Bronchial epithelial cell (primary cell): ENCODE measurements at regions not wholly inside any gene's neighbourhood (a gene's known extent, or its start where the extent isn't known, plus 50 kb on each side); places are given as distances from the start of the nearest gene placed in this dataset.
"Not testable (repeated sequence)": the region's sequence is repeated elsewhere in the genome, so short reads cannot be mapped to it uniquely, and the experiment has no call there.

Source experiments
- DNase-seq: peaks from one replicate; pipeline ENCODE4 v3.0.0-alpha.2; 2010; ENCODE audit warnings: low read depth
- FAIRE-seq: peaks from 2 replicates; lab custom pipeline; 2011; peaks lifted over from hg19 to GRCh38; lab: Jason Lieb, UNC
- H3K27me3 ChIP-seq: 2 replicates; pipeline ENCODE4 v1.5.1; 2011; ENCODE audit warnings: low read length; ENCODE audit not compliant: control insufficient read depth, insufficient read depth
- H3K36me3 ChIP-seq: 2 replicates; pipeline ENCODE4 v1.5.1; 2011; ENCODE audit warnings: low read length; ENCODE audit not compliant: control insufficient read depth, insufficient read depth
- H3K4me3 ChIP-seq: 2 replicates; pipeline ENCODE4 v1.5.1; 2011; ENCODE audit warnings: mild to moderate bottlenecking, low read depth, low read length, control low read depth
- CTCF ChIP-seq: IDR thresholded peaks from 2 replicates; pipeline ENCODE4 v1.5.1; 2011; ENCODE audit warnings: mild to moderate bottlenecking, moderate library complexity, low read length, control low read depth, inconsistent platforms; ENCODE audit not compliant: insufficient read depth, severe bottlenecking

DNA sequence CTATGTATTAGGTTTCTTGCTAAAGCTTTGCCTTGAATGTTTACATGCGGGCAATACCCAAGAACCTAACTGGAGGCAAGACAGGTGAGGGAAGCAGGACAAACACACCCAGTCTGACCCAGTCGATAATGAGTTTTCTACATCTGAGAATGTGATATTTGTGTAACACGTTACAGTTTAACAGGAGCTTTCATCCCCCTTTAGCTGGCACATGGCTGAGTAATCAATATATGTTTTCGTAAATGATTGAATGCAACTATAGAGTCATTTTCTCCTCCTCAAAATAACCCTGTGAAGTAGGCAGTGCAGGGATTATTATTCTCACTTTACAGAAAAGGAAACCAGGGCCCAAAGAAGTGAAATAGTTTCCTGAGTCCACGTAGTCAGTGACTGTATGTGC is 84.7 kb upstream of the HTR4 start:
- H3K36me3 ChIP-seq: no peaks in the 10 kb centered on the region
- FAIRE-seq: no peak
- no peak for DNase-seq
- H3K27me3 ChIP-seq: no peaks in the 10 kb centered on the region
- no peak overlapping the region for H3K4me3 ChIP-seq
- no peak for TF ChIP-seq CTCF

- FAIRE-seq (no peak), DNase-seq (no peak)
- no peak for TF ChIP-seq CTCF
- Histone ChIP-seq H3K4me3 (no peak overlapping the region), H3K36me3 (no peaks in the 10 kb centered on the region), H3K27me3 (no peaks in the 10 kb centered on the region)
Measured at GRCh38 chr5:148739524-148739923, 85.2 kb upstream of the HTR4 start.

DNA sequence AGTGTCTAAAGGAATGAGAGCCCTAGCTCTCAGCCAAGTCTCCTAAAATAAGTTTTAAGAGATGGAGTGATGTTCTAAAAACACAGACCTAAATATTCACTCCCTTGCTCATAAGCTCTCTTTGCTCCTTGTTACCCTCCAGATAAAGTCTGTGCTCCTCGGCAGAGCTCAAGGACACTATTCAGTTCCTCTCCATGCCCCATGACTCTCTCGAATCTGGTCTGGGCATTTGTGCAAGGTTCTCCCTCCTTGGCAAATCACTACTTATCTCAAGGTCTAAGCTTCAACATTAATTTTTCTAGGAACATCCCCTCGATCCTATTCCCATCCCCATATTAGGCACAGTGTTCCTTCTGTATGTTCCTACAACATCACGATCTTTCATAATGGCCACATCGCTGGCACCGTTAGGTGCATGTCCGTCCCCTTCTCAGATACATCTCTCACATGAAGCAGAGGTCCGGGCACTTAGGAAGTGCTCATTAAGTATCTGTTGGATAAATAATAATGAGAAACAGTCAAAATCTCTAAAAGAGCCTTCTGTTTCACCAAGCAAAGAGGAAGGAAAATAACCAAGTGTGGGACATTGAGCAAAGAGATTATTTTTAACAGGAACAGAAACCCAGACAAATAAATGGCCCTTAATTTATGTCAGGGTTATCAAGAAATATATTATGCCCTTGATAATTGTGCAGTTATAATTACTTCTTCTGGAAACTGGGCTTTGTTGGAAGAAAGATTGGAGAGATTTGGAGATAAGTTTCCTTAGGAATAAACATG is 85.9 kb upstream of the HTR4 start:
- TF ChIP-seq CTCF: no peak
- Histone ChIP-seq H3K4me3 (no peak overlapping the region), H3K27me3 (no peaks in the 10 kb centered on the region), H3K36me3 (no peaks in the 10 kb centered on the region)
- FAIRE-seq (no peak), DNase-seq (no peak)

DNA sequence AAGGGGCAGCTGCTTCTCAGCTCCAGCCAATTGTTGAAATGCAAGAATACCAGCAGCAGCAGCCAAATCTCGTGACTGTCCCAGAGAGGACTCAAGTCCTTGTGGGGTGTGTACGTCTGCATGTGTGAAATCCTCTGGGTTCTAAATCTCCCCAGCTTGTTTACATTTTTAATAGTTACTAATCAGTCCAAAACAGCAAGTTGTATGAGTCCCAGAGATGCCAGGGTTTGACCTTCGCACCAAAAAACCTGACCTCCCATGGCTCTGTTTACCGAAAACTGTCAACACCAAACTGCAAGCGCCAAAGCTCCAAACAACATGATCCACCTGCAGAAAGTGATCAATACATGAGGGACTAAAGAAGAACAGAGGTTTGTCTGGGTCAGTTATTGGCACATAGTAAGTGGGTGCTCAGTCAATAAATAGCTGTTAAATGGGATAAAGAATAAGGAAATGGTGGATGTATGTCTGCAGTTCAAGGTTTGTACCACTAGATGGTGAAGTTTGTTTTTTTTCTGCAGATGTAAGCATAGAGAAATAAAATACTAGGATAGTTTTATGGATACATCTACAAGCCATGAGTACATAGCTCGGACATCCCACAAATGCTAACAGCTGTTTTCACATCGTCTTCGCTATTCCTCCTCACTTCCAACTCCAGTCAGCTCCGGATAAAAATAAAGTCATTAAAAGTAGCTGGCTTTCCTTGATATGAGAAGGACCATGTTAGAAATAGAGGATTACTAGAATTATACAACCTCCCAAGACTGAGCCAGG is 85.3 kb upstream of the ADRB2 start:
- FAIRE-seq (no peak), DNase-seq (peak; percentile 76)
- no peaks in the 10 kb centered on the region for H3K36me3 ChIP-seq
- no peak overlapping the region for H3K4me3 ChIP-seq
- H3K27me3 ChIP-seq: no peaks in the 10 kb centered on the region
- peak; percentile 45 for TF ChIP-seq CTCF

DNA sequence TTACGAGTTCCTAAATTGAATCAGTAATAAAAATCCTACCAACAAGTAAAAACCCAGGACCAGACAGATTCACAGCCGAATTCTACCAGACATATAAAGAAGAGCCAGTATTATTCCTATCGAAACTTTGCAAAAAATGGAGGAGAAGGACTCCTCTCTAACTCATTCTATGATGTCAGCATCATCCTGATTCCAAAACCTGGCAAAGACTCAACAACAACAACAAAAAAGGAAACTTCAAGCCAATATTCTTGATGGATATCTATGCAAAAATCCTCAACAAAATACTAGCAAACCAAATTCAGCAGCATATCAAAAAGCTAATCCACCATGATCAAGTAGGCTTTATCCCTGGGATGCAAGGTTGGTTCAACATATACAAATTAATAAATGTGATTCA is 84.6 kb upstream of the ADRB2 start:
- not testable (repeated sequence) for H3K36me3 ChIP-seq, FAIRE-seq, H3K27me3 ChIP-seq, H3K4me3 ChIP-seq, DNase-seq

- not testable (repeated sequence) for FAIRE-seq, H3K4me3 ChIP-seq, DNase-seq, H3K36me3 ChIP-seq, H3K27me3 ChIP-seq
Measured at GRCh38 chr5:148744380-148744779, 82.0 kb upstream of the ADRB2 start.
